ENCODE measurements at regions not wholly inside any gene's neighbourhood (a gene's known extent, or its start where the extent isn't known, plus 50 kb on each side); places are given as distances from the start of the nearest gene placed in this dataset.

DNA sequence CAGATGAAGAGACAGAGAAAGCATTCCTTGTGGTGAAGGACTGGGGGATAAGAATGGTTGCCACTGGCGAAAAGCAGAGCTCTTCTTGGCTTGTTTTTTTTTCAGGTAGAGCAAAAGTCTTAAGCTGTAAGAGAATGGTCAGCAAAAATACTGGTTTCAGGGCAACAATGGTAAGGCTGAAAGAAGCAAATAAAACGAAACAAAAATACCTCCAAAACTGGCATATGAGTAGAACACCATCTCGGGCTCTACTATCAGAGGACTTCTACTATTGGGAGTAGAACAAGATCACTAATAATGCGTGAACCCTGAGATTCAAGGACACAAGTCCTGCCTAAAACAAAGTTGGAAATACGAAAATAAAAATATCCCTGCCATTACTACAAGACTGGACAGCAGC is 1823.2 kb upstream of the CDH6 start:
- no peak for DNase-seq

DNA sequence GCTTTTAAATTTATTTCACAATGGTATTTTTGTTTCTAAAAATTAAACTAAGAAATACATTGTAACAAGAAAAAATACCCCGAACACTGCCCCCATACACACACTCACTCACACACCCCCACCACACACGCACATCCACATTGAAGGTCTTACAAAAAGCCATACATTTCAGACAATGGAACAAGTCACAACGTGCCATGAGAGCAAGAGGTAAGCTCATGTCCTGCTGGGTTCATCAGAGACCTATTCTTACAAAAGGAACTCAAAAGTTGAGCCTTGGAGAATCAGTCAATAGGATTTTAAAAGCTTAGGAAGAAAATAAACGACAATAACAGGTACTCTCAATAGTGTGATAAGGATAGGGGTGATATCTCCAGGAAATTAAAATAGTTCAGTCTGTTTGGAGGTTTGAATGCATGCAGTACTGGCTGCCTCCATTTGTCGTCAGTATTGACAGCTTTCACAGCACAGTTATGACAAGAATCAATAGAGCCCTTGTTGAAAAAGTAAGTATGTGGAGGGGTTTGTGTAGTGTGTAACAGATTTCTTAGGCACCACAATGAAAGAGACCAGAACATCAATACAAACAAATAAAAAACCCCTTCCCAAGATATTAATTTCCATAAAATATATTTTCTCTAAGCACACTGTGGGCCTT is 1826.2 kb upstream of the CDH6 start:
- no peak for DNase-seq

- no peak for DNase-seq
These were observed 1842.3 kb upstream of the CDH6 start for GRCh38 chr5:29351170-29351569.

DNA sequence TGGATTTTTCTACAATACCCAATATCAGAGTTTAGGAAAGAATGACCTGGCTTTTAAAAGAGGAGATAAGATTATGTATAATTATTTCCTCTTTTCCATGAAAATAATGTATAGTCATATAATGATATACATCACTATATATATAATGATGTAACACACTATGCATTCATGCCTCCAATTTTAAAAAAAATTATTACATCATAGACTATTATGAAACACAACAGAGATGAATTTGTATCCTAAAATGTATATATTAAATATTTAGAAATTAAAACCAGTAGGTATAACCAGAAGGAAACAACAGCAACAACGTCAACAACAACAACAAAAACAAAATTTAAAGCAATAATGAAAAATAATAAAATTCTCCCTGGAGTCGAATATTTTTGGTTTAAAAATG is 1856.5 kb upstream of the CDH6 start:
- no peak for DNase-seq

DNA sequence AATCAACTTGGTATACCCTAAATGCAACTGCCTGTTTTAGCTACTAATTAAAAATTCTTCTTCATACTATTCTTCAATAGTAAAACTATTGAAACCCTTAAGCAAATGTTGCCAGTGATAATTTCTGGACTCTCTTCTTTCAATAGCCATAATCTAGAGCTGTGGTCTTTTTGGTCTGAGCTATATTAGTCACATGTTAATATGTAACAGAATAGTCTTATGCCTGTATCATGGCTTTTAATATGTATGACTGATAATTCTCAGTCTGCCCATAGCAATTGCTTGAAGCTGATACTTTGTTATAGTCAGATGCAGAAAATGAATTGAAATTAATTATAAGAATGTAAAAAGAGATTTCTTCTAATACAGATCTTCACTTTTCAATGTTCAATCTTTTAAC is 1871.9 kb upstream of the CDH6 start:
- no peak for DNase-seq

GRCh38 chr5:29309359-29309758 is 1884.1 kb upstream of the CDH6 start:
- DNase-seq = no peak

GRCh38 chr5:29307478-29307877 is 1886.0 kb upstream of the CDH6 start:
- DNase-seq = no peak

GRCh38 chr5:29304545-29304944 is 1888.9 kb upstream of the CDH6 start:
- no peak for DNase-seq

DNA sequence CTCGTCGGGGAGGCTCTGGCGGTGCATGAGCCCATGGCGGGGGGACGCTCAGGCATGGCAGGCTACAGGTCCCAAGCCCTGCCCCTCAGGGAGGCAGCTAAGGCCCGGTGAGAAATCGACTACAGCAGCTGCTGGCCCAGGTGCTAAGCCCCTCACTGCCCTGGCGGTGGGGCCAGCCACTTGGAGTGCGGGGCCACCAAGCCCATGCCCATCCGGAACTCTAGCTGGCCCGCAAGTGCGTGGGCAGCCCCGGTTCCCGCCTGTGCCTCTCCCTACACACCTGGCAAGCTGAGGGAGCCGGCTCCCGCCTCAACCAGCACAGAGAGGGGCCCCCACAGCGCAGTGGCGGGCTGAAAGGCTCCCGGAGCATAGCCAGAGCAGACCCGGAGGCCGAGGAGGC is 1896.9 kb upstream of the CDH6 start:
- DNase-seq = no peak

- no peak for DNase-seq
These were observed 1915.8 kb upstream of the CDH6 start for GRCh38 chr5:29277642-29278041.

DNA sequence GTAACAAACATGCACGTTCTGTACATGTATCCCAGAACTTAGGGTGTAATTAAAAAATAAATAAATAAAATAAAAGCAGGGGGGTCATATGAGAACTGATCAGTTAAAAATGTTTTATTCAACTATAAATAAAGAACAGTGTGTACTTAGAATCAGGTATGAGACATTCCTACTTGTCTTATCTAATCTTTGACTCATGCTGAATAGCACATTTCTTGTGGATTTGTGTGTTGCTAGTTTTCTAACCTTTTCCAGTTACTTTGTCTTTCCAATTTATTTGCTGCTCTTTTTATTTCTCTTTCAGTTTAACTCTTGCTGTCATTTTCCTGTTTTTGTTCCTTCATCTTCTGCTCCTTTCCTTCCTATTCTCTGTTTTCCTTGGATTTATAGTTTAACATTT is 1917.1 kb upstream of the CDH6 start:
- DNase-seq = no peak

DNA sequence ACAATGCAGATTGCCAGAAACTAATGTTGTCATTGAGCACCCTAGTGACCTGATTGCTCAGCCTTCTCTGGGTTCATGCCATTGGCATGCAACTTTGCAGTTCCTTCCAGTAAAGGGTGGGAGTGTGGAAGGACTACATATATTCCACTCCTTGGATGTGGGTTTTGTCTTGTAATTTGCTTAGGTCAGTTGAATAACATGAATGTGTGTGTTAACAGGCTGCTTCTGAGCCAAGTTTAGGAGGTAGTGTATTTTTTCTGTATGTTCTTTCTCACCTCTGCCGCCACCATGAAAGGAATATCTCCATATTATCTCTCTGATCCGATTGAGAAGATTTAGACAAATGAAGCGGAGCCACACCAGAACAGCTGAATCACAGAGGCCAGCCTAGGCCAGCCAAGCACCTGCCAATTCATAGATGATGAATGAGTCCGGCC is 1929.6 kb upstream of the CDH6 start:
- no peak for DNase-seq

GRCh38 chr5:29262339-29263123 is 1931.0 kb upstream of the CDH6 start:
- DNase-seq = no peak

GRCh38 chr5:29261213-29261612 is 1932.3 kb upstream of the CDH6 start:
- no peak for DNase-seq

DNA sequence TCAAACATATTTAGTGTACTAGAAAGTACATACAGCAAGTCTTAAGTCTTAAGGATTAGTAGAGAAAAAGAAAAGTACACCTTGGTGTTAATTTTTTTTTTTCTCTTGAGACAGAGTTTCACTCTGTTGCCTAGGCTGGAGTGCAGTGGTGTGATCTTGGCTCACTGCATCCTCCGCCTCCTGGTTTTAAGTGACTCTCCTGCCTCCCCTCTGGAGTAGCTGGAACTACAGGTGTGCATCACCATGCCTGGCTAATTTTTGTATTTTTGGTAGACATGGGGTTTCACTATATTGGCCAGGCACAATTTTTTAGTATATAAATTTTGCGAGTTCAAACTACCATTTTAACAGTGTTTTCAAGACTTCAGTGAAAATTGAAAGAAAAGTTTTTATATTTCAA is 1941.1 kb upstream of the CDH6 start:
- no peak for DNase-seq

GRCh38 chr5:29247346-29248028 is 1946.0 kb upstream of the CDH6 start:
- no peak for DNase-seq

DNA sequence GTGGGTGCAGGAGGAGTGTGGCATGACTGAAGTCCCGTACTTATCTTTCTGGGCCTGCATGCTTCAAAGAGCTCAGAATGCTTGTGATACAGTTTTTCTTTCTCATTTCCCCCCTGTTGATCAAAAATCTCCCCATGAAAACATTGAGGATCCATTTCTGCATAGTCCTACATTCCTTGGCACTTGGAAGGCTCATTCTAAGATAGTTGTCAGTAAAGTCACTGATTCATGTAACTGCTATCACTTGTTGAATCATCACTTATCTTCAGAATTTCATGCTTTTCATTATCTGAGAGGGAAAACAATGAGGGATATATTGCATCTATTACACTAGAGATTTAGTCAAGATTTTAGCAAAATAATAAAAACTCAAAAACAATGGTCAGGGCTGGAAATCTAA is 1953.1 kb upstream of the CDH6 start:
- no peak for DNase-seq

DNA sequence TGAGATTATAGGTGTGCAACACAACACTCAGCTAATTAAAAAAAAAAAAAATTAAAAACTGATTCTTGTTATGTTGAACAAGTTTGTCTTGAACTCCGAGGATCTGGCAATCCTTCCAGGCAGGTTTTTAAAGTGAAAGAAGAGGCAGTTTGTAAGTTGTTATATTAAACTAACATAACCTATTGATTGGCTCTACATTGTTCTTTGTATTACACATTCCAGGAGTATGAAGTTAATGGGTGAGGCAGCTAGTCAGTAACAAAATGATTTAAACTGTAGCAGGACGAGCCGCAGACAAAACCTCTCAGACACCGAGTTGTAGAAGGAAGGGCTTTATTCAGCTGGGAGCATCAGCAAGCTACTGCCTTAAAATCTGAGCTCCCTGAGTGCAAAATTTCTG is 1953.9 kb upstream of the CDH6 start:
- no peak for DNase-seq

- no peak for DNase-seq
These were observed 1955.4 kb upstream of the CDH6 start for GRCh38 chr5:29238115-29238514.

DNA sequence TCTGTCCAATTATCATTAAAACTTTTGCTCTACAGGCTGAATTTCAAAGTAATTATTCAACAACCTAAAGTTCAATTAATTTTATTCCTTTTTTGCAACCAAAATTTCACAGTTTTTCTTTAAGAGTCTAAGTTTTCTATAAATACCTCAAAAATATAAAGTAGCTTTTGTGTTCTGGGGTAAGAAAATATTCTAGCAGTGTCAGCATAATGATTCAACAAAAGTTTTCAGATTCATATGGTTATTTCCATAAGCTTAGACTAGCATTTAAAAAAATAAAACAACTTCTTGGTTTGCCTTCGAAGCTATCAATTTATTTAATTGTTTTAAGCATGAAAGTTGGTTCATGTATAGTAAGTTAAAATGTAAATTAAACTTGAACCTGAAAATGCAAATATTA is 1962.3 kb upstream of the CDH6 start:
- DNase-seq = no peak

DNA sequence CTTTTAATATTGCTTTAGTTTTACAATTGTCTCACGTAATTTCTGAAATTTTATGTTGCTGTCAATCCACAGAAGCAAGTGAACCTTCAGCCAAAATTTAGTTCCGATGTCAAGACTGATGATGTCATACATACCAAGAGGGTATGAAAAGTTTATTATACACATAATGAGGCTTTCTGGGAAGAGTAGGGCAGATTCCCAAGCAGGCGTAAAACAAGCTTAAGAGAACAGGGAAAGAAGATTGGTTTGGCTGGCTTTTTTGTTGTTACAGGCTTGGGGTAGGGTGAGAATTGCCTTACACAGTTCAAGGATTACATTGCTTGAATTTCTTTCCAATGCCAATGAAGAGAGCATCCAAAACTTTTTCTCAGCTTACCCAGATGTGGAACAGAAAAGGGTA is 1962.9 kb upstream of the CDH6 start:
- no peak for DNase-seq

GRCh38 chr5:29229461-29229860 is 1964.0 kb upstream of the CDH6 start:
- no peak for DNase-seq

- no peak for DNase-seq
These were observed 1975.3 kb upstream of the CDH6 start for GRCh38 chr5:29218138-29218537.

DNA sequence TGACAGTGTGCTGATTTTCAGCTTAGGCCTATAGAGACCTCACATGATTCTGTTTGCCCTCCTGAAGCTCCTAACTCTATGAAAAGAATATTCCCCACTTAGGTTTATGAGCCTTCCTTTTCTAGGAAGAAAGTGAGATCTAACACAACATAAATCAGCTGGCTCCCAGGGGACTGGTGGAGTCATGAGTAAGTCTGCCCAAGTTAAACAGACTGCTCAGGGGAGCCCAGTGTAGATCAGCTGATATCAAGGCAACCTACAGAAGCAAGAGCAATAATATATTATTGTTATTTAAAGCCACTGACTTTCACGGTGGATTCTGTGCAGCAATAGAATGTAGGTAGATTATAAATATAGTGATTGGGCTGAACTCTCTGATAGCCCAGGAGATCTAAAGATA is 1978.6 kb upstream of the CDH6 start:
- no peak for DNase-seq
